SK-N-SH (cell line): ENCODE measurements at regions not wholly inside any gene's neighbourhood (a gene's known extent, or its start where the extent isn't known, plus 50 kb on each side); places are given as distances from the start of the nearest gene placed in this dataset.

ENCODE experiments used
- CTCF ChIA-PET: fragments of 300-600, 350-600 bp; formaldehyde crosslinking; extraction: SDS; loops from one replicate; lab custom pipeline; 2021; lab: Yijun Ruan, JAX
- POLR2A ChIA-PET: fragments of 350-600 bp; sonication (Branson Sonifier 250); formaldehyde crosslinking; extraction: SDS; loops from one replicate; lab custom pipeline; 2020; ENCODE audit warnings: antibody characterized with exemption, inconsistent platforms; lab: Yijun Ruan, JAX
- DNase-seq: peaks from one replicate; pipeline ENCODE4 v3.0.0; 2012
- H2AFZ ChIP-seq: fragments of 200-600 bp; sonication (generic); 2 replicates; pipeline ENCODE4 v1.8.1; 2016; ENCODE audit warnings: antibody characterized with exemption, mild to moderate bottlenecking, low read depth
- H3F3A ChIP-seq: fragments of 200-600 bp; sonication (generic); replicated peaks from 2 replicates; pipeline ENCODE3; 2016; ENCODE audit warnings: antibody characterized with exemption, mild to moderate bottlenecking; ENCODE audit not compliant: insufficient read depth
- H3K27ac ChIP-seq, 2 experiments: fragments of 200-500 bp in 1 of 2; fragments of 200-600 bp in 1 of 2; sonication (Bioruptor generic) in 1 of 2; sonication (generic), shearing (Covaris generic) in 1 of 2; 2 replicates each; pipeline versions ENCODE4 v1.5.1 to v1.6.1; 2014 to 2016; ENCODE audit warnings: low read depth in 2 of 2, inconsistent platforms in 1 of 2, low read length in 1 of 2, mild to moderate bottlenecking in 1 of 2, mixed read lengths in 1 of 2
- H3K27me3 ChIP-seq: fragments of 200-600 bp; sonication (generic), shearing (Covaris generic); 2 replicates; pipeline ENCODE4 v1.6.1; 2016; ENCODE audit warnings: mixed run types; ENCODE audit not compliant: insufficient read depth
- H3K36me3 ChIP-seq, 2 experiments: fragments of 200-500 bp in 1 of 2; fragments of 200-600 bp in 1 of 2; sonication (Bioruptor generic) in 1 of 2; sonication (generic) in 1 of 2; replicated peaks in 1 of 2; 2 replicates each; pipeline versions ENCODE3 to v1.5.1; 2014 to 2016; ENCODE audit warnings: low read length in 1 of 2, mild to moderate bottlenecking in 1 of 2; ENCODE audit not compliant: insufficient read depth in 2 of 2, control insufficient read depth in 1 of 2
- H3K4me1 ChIP-seq, 2 experiments: fragments of 200-500 bp in 1 of 2; fragments of 200-600 bp in 1 of 2; sonication (Bioruptor generic) in 1 of 2; sonication (generic), shearing (Covaris generic) in 1 of 2; 2 replicates each; pipeline versions ENCODE4 v1.5.1 to v1.6.1; 2014 to 2016; ENCODE audit warnings: low read depth in 1 of 2, low read length in 1 of 2, mixed run types in 1 of 2; ENCODE audit not compliant: insufficient read depth in 2 of 2, control insufficient read depth in 1 of 2
- H3K4me2 ChIP-seq: fragments of 200-600 bp; sonication (generic), shearing (Covaris generic); 2 replicates; pipeline ENCODE4 v1.6.1; 2017; ENCODE audit warnings: mixed run types
- H3K4me3 ChIP-seq, 2 experiments: fragments of 200-500 bp in 1 of 2; fragments of 200-600 bp in 1 of 2; sonication (Bioruptor generic) in 1 of 2; sonication (generic), shearing (Covaris generic) in 1 of 2; 2 replicates each; pipeline versions ENCODE4 v1.5.1 to v1.8.1; 2014 to 2016; ENCODE audit warnings: low read depth in 2 of 2, inconsistent platforms in 1 of 2, low read length in 1 of 2, mild to moderate bottlenecking in 1 of 2, mixed read lengths in 1 of 2, moderate library complexity in 1 of 2
- H3K79me2 ChIP-seq: fragments of 200-600 bp; sonication (generic); 2 replicates; pipeline ENCODE4 v1.8.1; 2017; ENCODE audit warnings: mild to moderate bottlenecking; ENCODE audit not compliant: insufficient read depth
- H3K9ac ChIP-seq: fragments of 200-600 bp; sonication (generic); 2 replicates; pipeline ENCODE4 v1.6.1; 2017; ENCODE audit warnings: mixed run types
- H3K9me2 ChIP-seq: fragments of 200-600 bp; sonication (generic); 2 replicates; pipeline ENCODE4 v1.6.1; 2017; ENCODE audit warnings: mixed run types
- H3K9me3 ChIP-seq: fragments of 200-600 bp; sonication (generic); 2 replicates; pipeline ENCODE4 v1.6.1; 2017; ENCODE audit warnings: mixed run types, mild to moderate bottlenecking, moderate library complexity
- H4K20me1 ChIP-seq: fragments of 200-600 bp; sonication (generic); 2 replicates; pipeline ENCODE4 v1.6.1; 2017; ENCODE audit warnings: mild to moderate bottlenecking, mixed run types; ENCODE audit not compliant: insufficient read depth
- CHD2 ChIP-seq: fragments of 150-350 bp; IDR thresholded peaks from 2 replicates; pipeline ENCODE4 v1.6.1; 2018; ENCODE audit warnings: low read length; ENCODE audit not compliant: partially characterized antibody
- EP300 ChIP-seq, 2 experiments: IDR thresholded peaks; 2 replicates each; pipeline versions ENCODE4 v1.4.0 to v1.6.1; 2012; ENCODE audit warnings: borderline replicate concordance in 1 of 2, low read depth in 1 of 2, low read length in 1 of 2
- FOSL2 ChIP-seq: IDR thresholded peaks from 2 replicates; pipeline ENCODE4 v1.4.0; 2012; ENCODE audit warnings: low read depth, mild to moderate bottlenecking, moderate library complexity, borderline replicate concordance
- GABPA ChIP-seq: IDR thresholded peaks from 2 replicates; pipeline ENCODE4 v1.4.0; 2012; ENCODE audit warnings: low read depth, mild to moderate bottlenecking
- MAX ChIP-seq: IDR thresholded peaks from 2 replicates; pipeline ENCODE4 v1.4.0; 2012; ENCODE audit warnings: low read depth
- MXI1 ChIP-seq: IDR thresholded peaks from 2 replicates; pipeline ENCODE4 v1.6.1; 2012; ENCODE audit warnings: mild to moderate bottlenecking, low read depth, low read length, improper control_type of control experiment
- NFIC ChIP-seq: IDR thresholded peaks from 2 replicates; pipeline ENCODE4 v1.4.0; 2012; ENCODE audit warnings: borderline replicate concordance
- NRF1 ChIP-seq: IDR thresholded peaks from 2 replicates; pipeline ENCODE4 v1.6.1; 2012; ENCODE audit warnings: low read depth, mild to moderate bottlenecking, low read length
- RAD21 ChIP-seq: IDR thresholded peaks from 2 replicates; pipeline ENCODE4 v1.6.1; 2012; ENCODE audit warnings: mild to moderate bottlenecking, low read length
- REST ChIP-seq: IDR thresholded peaks from 2 replicates; pipeline ENCODE4 v1.6.1; 2012; ENCODE audit warnings: mild to moderate bottlenecking, low read depth, low read length, moderate library complexity
- TCF12 ChIP-seq: IDR thresholded peaks from 2 replicates; pipeline ENCODE4 v1.4.0; 2012
- YY1 ChIP-seq: IDR thresholded peaks from 2 replicates; pipeline ENCODE4 v1.4.0; 2012; ENCODE audit warnings: low read depth, mild to moderate bottlenecking
- WGBS: methylation state at CpG from one replicate; pipeline ENCODE4 v1.1.6; 2017; ENCODE audit warnings: low lambda C conversion rate; 5-methylcytosine and 5-hydroxymethylcytosine counted together
- TF ChIP-seq, protein P1 (sequence below): fragments of 200-600 bp; sonication (generic); IDR thresholded peaks from 2 replicates; pipeline ENCODE4 v1.6.1; 2017; ENCODE audit warnings: antibody characterized with exemption, mild to moderate bottlenecking, moderate library complexity
- TF ChIP-seq, protein P2 (sequence below): fragments of 150-350 bp; IDR thresholded peaks from 2 replicates; pipeline ENCODE4 v1.6.1; 2017; ENCODE audit warnings: antibody characterized with exemption, low read length, low read depth, borderline replicate concordance

DNA sequence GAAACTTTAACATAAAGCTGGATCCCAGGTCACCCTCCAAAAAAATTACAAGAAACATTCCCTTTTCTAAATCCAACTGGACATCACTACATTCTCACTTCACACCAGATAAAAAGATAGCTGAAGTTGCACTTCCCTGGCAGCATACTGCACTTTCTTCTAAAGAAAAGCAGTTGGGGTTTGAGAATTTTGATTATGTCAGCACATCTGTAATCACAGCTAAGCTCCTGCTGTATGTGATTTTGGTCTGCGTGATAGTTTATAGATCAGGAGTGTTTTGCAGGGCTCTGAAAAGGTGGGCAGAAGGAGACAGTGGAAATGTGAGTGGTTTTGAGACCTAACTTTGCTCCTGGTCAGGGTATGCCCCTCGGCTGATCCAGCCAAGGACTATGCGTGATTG, 199.1 kb upstream of the AKR1E2 start:
- H3K4me2 ChIP-seq, result no peak overlapping the region
- no peak overlapping the region for H3K4me3 ChIP-seq
- peaks cover 0 to 10% of the 10 kb centered on the region in 2 experiments; a peak in 1 of 4 replicates for H3K4me1 ChIP-seq
- 96% methylated on average over 3 of the region's 3 CpGs for WGBS
- H2AFZ ChIP-seq, result no peak overlapping the region
- ChIA-PET POLR2A (no interaction called here), CTCF (interaction anchor here (0.6 to 1.3 kb wide), 3 partner anchors 9 to 898 kb away, joined by 3 read pairs; no protein-coding TSS in a partner anchor)
- H3K9me2 ChIP-seq, result no peaks in the 10 kb centered on the region
- no peak overlapping the region for H3K9ac ChIP-seq
- H3K36me3 ChIP-seq, result no peaks in the 10 kb centered on the region
- no peak for TF ChIP-seq TCF12
- TF ChIP-seq, protein P1, sequence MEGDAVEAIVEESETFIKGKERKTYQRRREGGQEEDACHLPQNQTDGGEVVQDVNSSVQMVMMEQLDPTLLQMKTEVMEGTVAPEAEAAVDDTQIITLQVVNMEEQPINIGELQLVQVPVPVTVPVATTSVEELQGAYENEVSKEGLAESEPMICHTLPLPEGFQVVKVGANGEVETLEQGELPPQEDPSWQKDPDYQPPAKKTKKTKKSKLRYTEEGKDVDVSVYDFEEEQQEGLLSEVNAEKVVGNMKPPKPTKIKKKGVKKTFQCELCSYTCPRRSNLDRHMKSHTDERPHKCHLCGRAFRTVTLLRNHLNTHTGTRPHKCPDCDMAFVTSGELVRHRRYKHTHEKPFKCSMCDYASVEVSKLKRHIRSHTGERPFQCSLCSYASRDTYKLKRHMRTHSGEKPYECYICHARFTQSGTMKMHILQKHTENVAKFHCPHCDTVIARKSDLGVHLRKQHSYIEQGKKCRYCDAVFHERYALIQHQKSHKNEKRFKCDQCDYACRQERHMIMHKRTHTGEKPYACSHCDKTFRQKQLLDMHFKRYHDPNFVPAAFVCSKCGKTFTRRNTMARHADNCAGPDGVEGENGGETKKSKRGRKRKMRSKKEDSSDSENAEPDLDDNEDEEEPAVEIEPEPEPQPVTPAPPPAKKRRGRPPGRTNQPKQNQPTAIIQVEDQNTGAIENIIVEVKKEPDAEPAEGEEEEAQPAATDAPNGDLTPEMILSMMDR, result no peak
- no peak for TF ChIP-seq RAD21
- TF ChIP-seq GABPA, result no peak
- TF ChIP-seq MXI1, result no peak
- TF ChIP-seq EP300 (IDR thresholded peaks at IDR 0.05; ENCODE audit: borderline replicate concordance in 1 of 2, low read depth in 1 of 2, low read length in 1 of 2), result no peak
- TF ChIP-seq FOSL2, result no peak
- TF ChIP-seq MAX, result no peak
- TF ChIP-seq CHD2, result no peak
- TF ChIP-seq YY1, result no peak
- TF ChIP-seq, protein P2, sequence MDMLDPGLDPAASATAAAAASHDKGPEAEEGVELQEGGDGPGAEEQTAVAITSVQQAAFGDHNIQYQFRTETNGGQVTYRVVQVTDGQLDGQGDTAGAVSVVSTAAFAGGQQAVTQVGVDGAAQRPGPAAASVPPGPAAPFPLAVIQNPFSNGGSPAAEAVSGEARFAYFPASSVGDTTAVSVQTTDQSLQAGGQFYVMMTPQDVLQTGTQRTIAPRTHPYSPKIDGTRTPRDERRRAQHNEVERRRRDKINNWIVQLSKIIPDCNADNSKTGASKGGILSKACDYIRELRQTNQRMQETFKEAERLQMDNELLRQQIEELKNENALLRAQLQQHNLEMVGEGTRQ, result no peak
- TF ChIP-seq REST, result no peak
- TF ChIP-seq NFIC, result no peak
- no peak for TF ChIP-seq NRF1
- H3K79me2 ChIP-seq, result no peaks in the 10 kb centered on the region
- H4K20me1 ChIP-seq, result no peaks in the 10 kb centered on the region
- no peaks in the 10 kb centered on the region for H3K9me3 ChIP-seq
- no peaks in the 10 kb centered on the region for H3F3A ChIP-seq
- no peaks in the 10 kb centered on the region for H3K27me3 ChIP-seq
- DNase-seq, result no peak
- no peak overlapping the region for H3K27ac ChIP-seq
